ENCODE measurements at regions not wholly inside any gene's neighbourhood (a gene's known extent, or its start where the extent isn't known, plus 50 kb on each side); places are given as distances from the start of the nearest gene placed in this dataset.
"Not testable (repeated sequence)": the region's sequence is repeated elsewhere in the genome, so short reads cannot be mapped to it uniquely, and the experiment has no call there.

DNA sequence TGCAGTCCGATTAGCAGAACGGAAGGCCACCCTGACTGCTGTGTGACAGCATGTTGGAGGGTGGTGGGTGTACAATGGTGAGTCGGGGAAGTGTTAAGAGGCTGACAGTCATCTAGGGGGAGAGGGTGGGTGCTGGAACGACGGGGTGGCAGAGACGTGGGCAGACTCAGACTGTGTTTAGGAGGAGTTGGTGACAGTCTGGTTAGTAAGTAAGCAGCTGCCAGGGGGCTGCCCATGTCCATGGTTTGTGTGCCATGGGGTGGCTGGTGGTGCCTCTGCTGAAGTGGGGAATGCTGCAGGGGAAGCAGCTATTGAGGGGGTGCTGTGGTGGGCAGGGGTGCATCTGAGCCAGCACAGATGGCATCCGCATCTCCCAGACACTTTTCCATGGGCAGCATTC is 51.3 kb upstream of the BOD1 start:
- DNase-seq, result no peak

DNA sequence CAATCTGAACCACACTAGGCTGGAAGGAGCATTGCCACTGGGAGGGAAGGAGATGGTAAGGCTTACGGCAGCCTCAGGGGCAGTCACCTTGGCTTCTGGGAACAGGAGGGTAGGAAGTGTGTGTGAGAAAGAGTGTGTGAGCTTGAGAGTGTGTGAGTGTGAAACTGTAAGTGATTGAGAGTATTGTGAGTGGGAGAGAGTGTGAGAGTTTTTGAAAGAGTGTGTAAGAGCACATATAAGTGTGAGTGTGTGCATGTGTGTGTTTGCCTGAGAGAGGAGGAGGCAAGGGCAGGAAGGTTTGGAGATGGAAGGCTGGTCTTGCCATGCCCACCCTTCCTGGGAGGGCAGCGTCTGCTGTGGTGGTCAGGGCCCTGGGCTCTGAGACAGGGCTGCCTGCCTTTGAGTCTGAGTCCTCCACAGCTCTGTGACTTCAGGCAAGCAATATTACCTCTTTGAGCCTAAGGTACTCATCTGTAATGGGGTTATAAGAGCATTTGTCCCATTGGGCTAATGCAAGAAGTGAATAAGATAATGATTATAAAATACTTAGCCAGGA is 51.9 kb upstream of the BOD1 start:
- no peak for DNase-seq

- DNase-seq, result no peak
These were observed 52.5 kb upstream of the BOD1 start for GRCh38 chr5:173668910-173669309.

DNA sequence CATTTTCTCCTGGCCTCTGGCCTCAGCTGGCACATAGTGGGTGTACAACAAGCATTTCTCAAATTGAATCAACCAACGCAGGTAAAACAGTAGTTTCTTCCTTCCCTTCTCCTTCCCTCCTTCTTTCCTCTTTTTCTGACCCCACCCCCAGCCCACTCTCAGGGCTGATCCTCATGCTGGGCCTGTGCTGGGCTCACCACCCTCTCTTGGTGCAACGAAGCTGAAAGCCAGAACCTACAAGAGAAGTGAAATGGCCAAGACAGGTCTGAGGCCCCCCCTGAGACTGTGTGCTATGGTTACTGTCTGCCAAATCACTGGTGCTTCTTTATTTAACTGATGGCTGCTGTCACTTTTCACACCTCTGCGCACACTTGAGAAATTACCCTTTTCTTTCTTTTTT is 53.0 kb upstream of the BOD1 start:
- DNase-seq, result no peak

DNA sequence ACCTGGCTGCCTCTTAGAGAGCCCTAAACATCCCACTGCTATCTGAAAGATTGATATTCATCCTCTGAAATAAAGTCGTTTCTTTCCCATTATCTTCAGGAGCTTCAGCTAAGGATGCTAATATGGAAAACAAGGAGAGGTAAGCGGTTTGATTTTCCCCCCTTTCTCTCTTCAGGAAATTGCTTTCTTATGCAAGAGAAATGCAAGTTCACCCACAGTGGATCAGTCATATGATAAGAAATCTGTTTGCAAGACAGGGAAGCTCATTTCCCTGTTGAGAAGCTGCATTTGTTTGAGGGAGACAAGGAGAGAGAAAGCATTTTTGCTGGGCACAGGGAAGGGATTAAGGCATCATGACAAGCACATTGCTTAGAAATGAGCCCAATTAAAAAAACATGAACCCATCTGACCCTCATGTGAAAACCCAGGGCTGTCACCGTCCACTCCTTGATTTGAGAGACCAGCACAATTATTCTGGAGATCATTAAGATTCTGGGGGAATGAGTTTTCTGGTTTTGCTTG is 53.7 kb upstream of the BOD1 start:
- DNase-seq, result no peak

DNA sequence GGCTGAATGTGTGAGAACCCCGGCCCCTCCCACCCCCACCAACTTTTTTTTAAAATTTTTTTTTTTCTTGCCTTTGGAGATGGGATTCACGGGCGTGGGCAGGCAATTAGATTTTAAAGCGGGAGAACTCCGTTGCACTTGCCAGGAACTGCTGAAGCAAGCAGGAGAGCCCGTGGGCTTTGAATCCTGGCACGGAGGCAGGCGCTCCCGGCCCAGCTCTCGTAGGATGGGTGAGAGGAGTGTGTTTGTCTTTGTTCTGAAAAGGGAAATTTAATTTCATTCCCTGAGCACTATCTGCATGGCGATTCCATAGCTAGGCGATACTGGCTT is 54.3 kb upstream of the BOD1 start:
- no peak for DNase-seq

GRCh38 chr5:173671121-173671949 is 54.9 kb upstream of the BOD1 start:
- no peak for DNase-seq

GRCh38 chr5:173672166-173672565 is 55.7 kb upstream of the BOD1 start:
- DNase-seq, result no peak

GRCh38 chr5:173672891-173673290 is 56.4 kb upstream of the BOD1 start:
- no peak for DNase-seq

DNA sequence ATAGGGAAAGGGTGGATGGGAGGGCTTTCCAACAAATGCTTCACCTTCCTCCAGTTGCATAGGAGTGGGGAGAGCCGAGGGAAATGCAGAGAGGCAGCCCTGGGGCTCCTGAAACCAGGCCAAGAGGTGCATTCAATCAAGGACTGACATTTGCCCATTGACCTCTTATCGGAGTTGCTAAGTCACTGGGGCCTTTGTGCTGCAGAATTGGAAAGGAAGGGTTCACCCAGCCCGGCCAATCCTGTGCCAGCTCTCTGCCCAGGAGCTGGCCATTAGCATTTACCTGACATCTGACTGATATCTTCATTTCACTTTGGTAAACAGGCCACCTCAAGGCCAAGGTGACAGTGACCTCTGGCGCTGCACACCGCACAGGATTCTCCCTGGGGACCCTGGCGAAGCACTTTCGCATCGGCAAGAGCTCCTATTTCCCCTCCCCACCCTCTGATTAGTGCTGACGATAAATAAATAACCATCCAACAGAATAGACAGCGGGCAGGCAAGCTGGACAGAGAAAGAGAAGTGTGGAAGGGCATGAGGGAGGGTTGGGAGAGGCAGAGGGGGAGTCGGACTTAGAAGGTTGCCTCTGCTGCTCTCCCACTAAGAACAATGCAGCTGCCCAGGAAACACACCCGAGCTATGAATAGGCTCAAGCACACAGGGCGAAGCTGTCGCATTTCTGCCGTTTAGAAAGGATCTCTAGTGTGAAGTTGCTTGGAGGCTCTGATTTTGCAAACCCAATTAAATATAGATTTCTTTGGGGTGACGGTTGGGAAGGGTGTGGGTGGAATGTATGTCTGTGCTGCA is 57.0 kb upstream of the BOD1 start:
- DNase-seq, result no peak

DNA sequence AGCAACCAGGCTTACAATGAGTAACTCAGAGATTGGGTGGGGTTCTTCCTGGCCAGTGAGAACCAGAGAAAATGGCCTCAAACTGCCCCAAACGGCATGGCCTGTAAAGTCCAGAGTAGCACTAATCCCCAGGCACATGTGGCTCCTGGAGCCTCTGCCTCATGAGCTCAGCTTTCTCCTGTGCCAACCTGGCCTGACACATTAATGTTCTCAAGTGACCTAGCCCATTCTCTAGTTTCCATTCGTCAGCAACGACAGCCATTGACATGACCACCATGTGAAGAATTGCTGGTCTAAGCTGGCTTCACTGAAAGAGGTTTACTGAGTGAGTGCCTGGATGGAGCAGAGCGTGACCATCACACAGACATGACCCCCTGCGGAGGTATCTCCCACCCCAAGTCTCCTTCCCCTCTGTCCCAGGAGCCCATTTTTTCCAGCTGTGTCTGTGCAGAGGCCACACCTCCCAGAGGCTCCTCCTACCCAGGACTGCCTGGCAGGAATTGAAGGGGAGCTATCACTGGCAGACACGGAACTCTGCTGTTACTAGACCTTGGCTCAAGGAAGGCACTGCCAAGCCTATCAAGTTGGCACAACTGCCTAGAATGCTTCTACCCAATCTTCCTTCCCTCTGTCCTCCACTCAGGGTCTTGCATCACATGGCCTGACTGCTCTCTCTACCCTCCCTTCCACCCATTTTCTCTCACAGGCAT is 59.0 kb upstream of the BOD1 start:
- no peak for DNase-seq

- no peak for DNase-seq
These were observed 59.9 kb upstream of the BOD1 start for GRCh38 chr5:173676375-173676774.

DNA sequence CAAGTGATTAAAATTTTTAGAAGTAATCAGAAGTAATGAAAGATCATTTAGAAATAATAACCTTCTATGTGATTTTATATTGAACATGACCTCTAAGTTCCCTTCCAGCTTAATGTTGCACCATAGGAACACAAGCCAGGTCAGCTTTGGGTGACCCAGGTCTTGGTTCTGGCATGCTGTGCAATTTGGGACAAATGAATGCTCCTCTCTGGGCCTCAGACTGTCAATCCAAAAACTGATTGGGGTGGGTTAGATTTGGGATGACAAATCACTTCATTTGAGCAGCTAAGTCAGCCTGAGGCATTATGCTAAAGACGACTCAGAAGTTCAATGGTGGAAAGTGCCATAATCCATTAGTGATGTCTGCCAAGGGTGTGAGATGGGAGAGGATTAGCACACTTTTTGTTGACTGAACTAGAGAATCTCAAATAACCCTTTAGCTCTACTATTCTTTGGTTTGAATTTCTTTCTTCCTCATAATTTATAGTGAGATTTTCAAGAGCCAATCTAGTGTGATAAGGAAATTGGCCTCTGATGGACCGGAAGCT is 60.7 kb upstream of the BOD1 start:
- DNase-seq, result no peak

- no peak for DNase-seq
These were observed 63.6 kb upstream of the BOD1 start for GRCh38 chr5:173679909-173680630.

DNA sequence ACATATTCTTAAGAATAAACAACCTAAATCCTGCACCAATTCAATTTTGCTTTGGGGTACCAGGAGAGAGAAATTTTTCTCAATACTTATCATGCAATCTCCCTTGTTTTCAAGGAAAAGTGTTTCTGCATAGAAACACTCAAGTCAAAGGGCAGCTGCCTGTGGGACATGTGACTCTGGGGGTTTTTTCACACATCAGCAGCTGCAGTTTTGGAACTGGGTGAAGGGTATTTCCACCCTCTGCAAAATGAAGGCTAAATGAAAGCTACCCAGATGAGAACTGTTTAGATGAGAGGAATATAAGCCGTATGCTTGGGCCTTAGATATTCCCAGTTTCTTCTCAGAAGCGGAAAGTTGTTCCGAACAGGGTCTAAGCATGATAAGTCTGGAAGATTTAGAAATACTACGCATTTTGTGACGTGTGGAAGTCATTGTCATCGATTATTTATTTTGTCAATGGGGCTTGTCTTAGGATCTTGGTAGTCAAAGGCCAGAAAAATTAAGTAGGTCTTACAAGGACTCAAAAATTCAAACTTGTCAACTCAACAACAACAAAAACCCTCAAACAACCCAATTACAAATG is 64.3 kb upstream of the BOD1 start:
- DNase-seq, result no peak

GRCh38 chr5:173682313-173682712 is 65.9 kb upstream of the BOD1 start:
- no peak for DNase-seq

DNA sequence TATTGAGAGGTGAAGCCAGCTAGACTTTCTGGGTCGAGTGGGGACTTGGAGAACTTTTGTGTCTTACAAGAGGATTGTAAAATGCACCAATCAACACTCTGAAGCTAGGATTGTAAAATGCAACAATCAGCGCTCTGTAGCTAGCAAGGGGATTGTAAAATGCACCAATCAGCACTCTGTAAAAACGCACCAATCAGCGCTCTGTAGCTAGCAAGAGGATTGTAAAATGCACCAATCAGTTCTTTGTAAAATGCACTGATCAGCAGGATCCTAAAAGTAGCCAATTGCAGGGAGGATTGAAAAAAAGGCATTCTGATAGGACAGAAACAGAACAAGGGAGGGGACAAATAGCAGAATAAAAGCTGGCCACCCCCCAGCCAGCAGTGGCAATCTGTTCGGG is 68.1 kb upstream of the BOD1 start:
- DNase-seq, result not testable (repeated sequence)

GRCh38 chr5:173686950-173687349 is 70.5 kb upstream of the BOD1 start:
- no peak for DNase-seq

DNA sequence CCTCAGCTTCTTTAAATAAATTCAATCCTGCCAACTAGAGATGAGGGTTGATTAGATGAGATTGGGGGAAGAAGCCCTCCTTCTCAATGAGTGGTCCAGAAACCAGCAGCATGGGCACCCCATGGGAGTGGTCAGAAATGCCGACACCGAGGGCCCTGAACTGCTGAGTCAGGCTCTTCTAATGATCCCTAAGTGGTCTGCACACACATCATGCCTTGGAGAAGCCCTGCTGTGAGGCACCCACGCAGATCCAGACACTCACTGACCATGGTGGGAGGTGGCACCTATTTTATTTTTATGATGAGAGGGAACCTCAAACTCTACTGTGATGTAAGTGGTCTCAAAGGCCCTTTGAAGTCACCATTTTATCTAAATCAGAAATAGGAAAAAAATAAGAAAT is 72.3 kb upstream of the BOD1 start:
- no peak for DNase-seq

DNA sequence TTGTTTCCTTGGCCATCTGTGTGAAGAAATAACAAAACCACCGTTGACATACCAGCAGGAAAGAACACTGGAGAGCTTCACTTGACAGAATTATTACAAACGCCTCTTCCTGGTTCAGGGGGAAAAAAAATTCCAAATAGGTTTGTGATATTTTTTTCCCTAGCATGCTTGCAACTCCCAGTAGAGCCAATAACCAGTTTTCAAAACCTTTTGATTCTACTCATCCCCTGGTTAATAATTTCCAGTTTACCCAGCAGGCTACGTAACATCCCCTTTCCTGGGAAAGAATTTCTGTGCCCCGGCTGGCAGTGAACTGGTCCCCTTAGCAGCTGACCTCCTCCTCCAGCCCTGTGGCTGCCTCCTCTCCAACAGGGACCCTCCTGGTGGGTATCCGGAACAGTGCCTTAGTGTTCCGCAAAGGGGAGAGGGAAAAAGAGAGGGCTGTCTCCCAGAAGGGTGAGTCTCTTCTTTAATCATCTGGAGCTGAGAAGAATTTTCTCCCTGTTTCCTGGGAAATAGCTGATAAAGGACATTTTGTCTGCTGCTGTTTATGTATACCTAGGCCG is 72.8 kb upstream of the BOD1 start:
- DNase-seq, result no peak

DNA sequence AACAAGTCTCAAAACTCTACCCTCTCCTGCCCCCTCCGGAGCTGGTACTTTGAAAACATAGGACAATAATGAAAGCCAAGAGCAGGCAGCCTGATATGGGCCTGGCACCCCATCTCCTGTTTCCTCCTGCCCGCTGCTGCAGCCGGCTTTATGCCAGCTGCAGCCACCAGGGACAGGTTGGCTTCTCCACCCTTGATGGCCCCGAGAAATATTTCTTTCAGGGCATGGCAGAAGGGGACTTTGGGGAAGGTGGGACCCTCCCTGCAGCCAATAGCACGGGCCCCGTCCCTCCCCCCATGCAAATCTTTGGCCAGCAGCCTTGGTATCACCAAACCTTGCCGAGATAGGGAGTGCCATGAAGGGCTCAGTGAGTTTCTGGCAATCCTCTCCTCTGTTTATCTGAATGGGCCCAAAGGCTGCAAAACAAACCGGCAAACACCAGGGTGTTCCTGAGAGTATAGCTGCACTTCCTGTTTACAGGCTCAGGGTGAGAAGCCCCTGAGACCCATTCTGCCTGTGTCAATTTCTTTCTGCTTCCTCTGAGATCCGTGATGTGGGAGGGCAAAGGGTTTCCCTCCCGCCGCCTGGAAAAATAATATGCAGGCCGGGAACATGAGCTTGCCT is 73.4 kb upstream of the BOD1 start:
- DNase-seq, result no peak

All from stimulated activated CD4-positive, alpha-beta T cell treated with anti-CD3 and anti-CD28 coated beads, Interleukin-12 subunit alpha, Interleukin-12 subunit beta, amount 100 ng/mL, for 4 hours (primary cell).